ENCODE measurements at regions not wholly inside any gene's neighbourhood (a gene's known extent, or its start where the extent isn't known, plus 50 kb on each side); places are given as distances from the start of the nearest gene placed in this dataset.

- TF ChIP-seq, protein P1, sequence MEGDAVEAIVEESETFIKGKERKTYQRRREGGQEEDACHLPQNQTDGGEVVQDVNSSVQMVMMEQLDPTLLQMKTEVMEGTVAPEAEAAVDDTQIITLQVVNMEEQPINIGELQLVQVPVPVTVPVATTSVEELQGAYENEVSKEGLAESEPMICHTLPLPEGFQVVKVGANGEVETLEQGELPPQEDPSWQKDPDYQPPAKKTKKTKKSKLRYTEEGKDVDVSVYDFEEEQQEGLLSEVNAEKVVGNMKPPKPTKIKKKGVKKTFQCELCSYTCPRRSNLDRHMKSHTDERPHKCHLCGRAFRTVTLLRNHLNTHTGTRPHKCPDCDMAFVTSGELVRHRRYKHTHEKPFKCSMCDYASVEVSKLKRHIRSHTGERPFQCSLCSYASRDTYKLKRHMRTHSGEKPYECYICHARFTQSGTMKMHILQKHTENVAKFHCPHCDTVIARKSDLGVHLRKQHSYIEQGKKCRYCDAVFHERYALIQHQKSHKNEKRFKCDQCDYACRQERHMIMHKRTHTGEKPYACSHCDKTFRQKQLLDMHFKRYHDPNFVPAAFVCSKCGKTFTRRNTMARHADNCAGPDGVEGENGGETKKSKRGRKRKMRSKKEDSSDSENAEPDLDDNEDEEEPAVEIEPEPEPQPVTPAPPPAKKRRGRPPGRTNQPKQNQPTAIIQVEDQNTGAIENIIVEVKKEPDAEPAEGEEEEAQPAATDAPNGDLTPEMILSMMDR (IDR thresholded peaks at IDR 0.05): no peak
- TF ChIP-seq POLR2A (IDR thresholded peaks at IDR 0.05): no peak
Measured at GRCh38 chr2:234341306-234341985, 155.4 kb downstream of the ARL4C start.

All from thyroid gland (tissue), 4 donors.